ENCODE measurements at regions not wholly inside any gene's neighbourhood (a gene's known extent, or its start where the extent isn't known, plus 50 kb on each side); places are given as distances from the start of the nearest gene placed in this dataset.
A peak's percentile ranks its signal among the peaks of the same experiment; 100 is the strongest.
"Not testable (repeated sequence)": the region's sequence is repeated elsewhere in the genome, so short reads cannot be mapped to it uniquely, and the experiment has no call there.

GRCh38 chr6:132025468-132025867 is 74.3 kb upstream of the CCN2 start:
- H3K4me3 ChIP-seq: no peak overlapping the region

GRCh38 chr6:132023490-132023889 is 72.3 kb upstream of the CCN2 start:
- Histone ChIP-seq H3K4me1 (no peaks in the 10 kb centered on the region), H3K4me3 (no peak overlapping the region)
- DNase-seq: no peak

More at GRCh38 chr6:132025468-132025867, 74.3 kb upstream of the CCN2 start:
- Histone ChIP-seq H3K4me1 (no peaks in the 10 kb centered on the region), H3K27ac (no peak overlapping the region), H3K9me3 (no peaks in the 10 kb centered on the region), H3K27me3 (no peaks in the 10 kb centered on the region), H3K36me3 (no peaks in the 10 kb centered on the region)
- no peak for DNase-seq
- no peak for TF ChIP-seq POLR2A (IDR thresholded peaks at IDR 0.05)
- no peak for TF ChIP-seq CTCF (IDR thresholded peaks at IDR 0.05)

GRCh38 chr6:132021552-132022375 is 70.6 kb upstream of the CCN2 start:
- H3K27me3 ChIP-seq: no peaks in the 10 kb centered on the region
- H3K4me3 ChIP-seq: no peak overlapping the region
- DNase-seq: no peak
- H3K36me3 ChIP-seq: no peaks in the 10 kb centered on the region
- no peak overlapping the region for H3K27ac ChIP-seq
- H3K4me1 ChIP-seq: no peaks in the 10 kb centered on the region
- no peaks in the 10 kb centered on the region for H3K9me3 ChIP-seq
- no peak for TF ChIP-seq CTCF (IDR thresholded peaks at IDR 0.05)
- TF ChIP-seq POLR2A (IDR thresholded peaks at IDR 0.05): no peak

More at GRCh38 chr6:132023490-132023889, 72.3 kb upstream of the CCN2 start:
- Histone ChIP-seq H3K27ac (no peak overlapping the region), H3K9me3 (no peaks in the 10 kb centered on the region), H3K36me3 (no peaks in the 10 kb centered on the region), H3K27me3 (no peaks in the 10 kb centered on the region)
- TF ChIP-seq CTCF (IDR thresholded peaks at IDR 0.05) (no peak), POLR2A (IDR thresholded peaks at IDR 0.05) (no peak)

GRCh38 chr6:132020918-132021317 is 69.7 kb upstream of the CCN2 start:
- not testable (repeated sequence) for H3K27me3 ChIP-seq, H3K4me3 ChIP-seq, H3K36me3 ChIP-seq, H3K9me3 ChIP-seq, H3K4me1 ChIP-seq, DNase-seq
- peak overlapping the region in 2 of 4 donors; percentile 8 to 72 for H3K27ac ChIP-seq

- H3K27me3 ChIP-seq: no peaks in the 10 kb centered on the region
- peak in 1 of 3 donors; percentile 52 for DNase-seq
- no peaks in the 10 kb centered on the region for H3K4me1 ChIP-seq
- no peaks in the 10 kb centered on the region for H3K36me3 ChIP-seq
- TF ChIP-seq CTCF (IDR thresholded peaks at IDR 0.05) (no peak), POLR2A (IDR thresholded peaks at IDR 0.05) (no peak)
- no peak overlapping the region for H3K4me3 ChIP-seq
- no peaks in the 10 kb centered on the region for H3K9me3 ChIP-seq
- H3K27ac ChIP-seq: peak overlapping the region in 3 of 4 donors; percentile 7 to 72 (median 57)
Measured at GRCh38 chr6:132020138-132020581, 69.0 kb upstream of the CCN2 start.

GRCh38 chr6:132019586-132019985 is 68.4 kb upstream of the CCN2 start:
- no peak for DNase-seq
- Histone ChIP-seq H3K4me1 (no peaks in the 10 kb centered on the region), H3K27ac (peak overlapping the region in 3 of 4 donors; percentile 7 to 72 (median 57)), H3K4me3 (no peak overlapping the region), H3K36me3 (no peaks in the 10 kb centered on the region), H3K9me3 (no peaks in the 10 kb centered on the region), H3K27me3 (no peaks in the 10 kb centered on the region)
- TF ChIP-seq CTCF (IDR thresholded peaks at IDR 0.05) (no peak), POLR2A (IDR thresholded peaks at IDR 0.05) (no peak)

Data from Peyer's patch (tissue), 4 donors.